ENCODE measurements at regions not wholly inside any gene's neighbourhood (a gene's known extent, or its start where the extent isn't known, plus 50 kb on each side); places are given as distances from the start of the nearest gene placed in this dataset.

DNA sequence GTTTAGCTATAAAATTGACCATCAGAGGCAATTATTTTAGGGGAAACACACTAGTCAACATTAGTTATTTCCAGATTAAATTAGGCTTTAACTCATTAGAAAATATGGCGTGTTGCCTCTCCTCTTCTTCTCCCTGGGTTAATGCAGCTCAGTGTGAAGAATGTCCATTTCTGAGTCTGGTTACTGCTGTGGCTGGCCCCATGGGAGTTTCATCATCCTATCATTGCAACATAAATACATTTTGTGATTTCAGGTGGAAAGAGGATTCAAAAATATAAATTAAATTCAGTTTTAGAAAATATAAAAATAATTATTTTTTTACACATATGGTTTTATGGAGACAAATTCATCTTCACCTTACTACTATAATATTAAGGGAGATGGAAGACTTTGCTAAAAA, 288.5 kb upstream of the ARSJ start:
- Histone ChIP-seq H3K4me3 (ENCODE audit: low read length) (no peak overlapping the region), H3K27me3 (ENCODE audit: insufficient read depth, low read depth, low read length) (no peaks in the 10 kb centered on the region), H2AFZ (ENCODE audit: low read depth, low read length) (no peak overlapping the region), H3K9me2 (ENCODE audit: insufficient read depth, low read length) (no peaks in the 10 kb centered on the region), H3K27ac (ENCODE audit: low read length) (no peak overlapping the region), H3K9me3 (ENCODE audit: low read length) (no peaks in the 10 kb centered on the region), H3K79me2 (replicated peaks; ENCODE audit: insufficient read depth, low read length) (no peaks in the 10 kb centered on the region), H3F3A (ENCODE audit: insufficient read depth, low read length, poor library complexity, severe bottlenecking) (no peaks in the 10 kb centered on the region), H3K4me2 (ENCODE audit: low read length) (no peak overlapping the region), H4K20me1 (ENCODE audit: insufficient read depth) (no peaks in the 10 kb centered on the region), H3K9ac (ENCODE audit: low read length) (no peak overlapping the region), H3K36me3 (ENCODE audit: insufficient read depth, low read length) (no peaks in the 10 kb centered on the region)
- TF ChIP-seq EZH2 (IDR thresholded peaks at IDR 0.05; ENCODE audit: borderline replicate concordance, insufficient read depth, low read length, poor library complexity, severe bottlenecking), result no peak
- TF ChIP-seq RAD21 (conservative IDR thresholded peaks at IDR 0.05), result no peak

DNA sequence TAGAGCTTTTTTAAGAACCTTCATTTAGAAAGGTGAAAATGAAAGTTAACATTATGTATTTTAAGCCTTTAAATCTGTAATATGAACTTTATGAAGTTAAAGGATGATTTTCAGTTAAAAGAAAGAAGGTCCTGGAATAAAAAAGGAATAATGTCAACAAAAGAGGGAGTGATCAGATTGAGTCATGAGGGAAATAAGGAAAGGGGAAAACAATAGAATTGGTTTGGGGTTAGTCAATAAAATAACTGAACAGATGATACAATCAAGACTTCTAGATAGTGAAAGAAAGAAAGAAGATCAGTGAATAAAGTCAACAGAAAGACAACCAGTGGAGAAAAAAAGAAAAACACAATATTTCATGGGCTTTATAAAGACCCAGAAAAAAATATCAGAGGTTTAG, 291.6 kb upstream of the ARSJ start:
- H4K20me1 ChIP-seq (ENCODE audit: insufficient read depth), result no peaks in the 10 kb centered on the region
- no peaks in the 10 kb centered on the region for H3K9me2 ChIP-seq (ENCODE audit: insufficient read depth, low read length)
- H3K36me3 ChIP-seq (ENCODE audit: insufficient read depth, low read length), result no peaks in the 10 kb centered on the region
- no peak overlapping the region for H3K4me3 ChIP-seq (ENCODE audit: low read length)
- no peaks in the 10 kb centered on the region for H3K9me3 ChIP-seq (ENCODE audit: low read length)
- H3K79me2 ChIP-seq (replicated peaks; ENCODE audit: insufficient read depth, low read length), result no peaks in the 10 kb centered on the region
- H3K9ac ChIP-seq (ENCODE audit: low read length), result no peak overlapping the region
- TF ChIP-seq POLR2AphosphoS5 (IDR thresholded peaks at IDR 0.05), result no peak
- no peak overlapping the region for H2AFZ ChIP-seq (ENCODE audit: low read depth, low read length)
- H3K27me3 ChIP-seq (ENCODE audit: insufficient read depth, low read depth, low read length), result no peaks in the 10 kb centered on the region
- no peaks in the 10 kb centered on the region for H3F3A ChIP-seq (ENCODE audit: insufficient read depth, low read length, poor library complexity, severe bottlenecking)
- H3K4me2 ChIP-seq (ENCODE audit: low read length), result no peak overlapping the region
- no peak overlapping the region for H3K27ac ChIP-seq (ENCODE audit: low read length)

DNA sequence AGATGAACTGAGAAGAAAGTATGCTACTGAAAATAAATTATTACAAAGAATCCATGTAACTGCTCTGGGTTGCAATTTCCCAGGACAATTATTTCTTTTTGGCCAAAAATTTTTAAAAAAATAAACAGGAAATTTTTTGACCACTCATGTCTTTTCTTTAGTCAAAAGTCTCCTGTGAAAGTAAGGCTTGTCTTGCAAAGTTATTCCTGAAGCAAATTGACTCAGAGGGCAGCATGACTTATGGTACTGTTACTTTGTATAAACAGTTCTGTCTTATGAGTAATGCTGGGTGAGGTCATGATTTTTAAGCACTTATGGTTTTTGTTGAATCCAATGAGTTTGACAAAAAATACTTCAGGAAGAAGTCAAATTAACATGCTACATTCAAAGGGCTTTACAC, 292.8 kb upstream of the ARSJ start:
- H2AFZ ChIP-seq (ENCODE audit: low read depth, low read length), result no peak overlapping the region
- H3K9me3 ChIP-seq (ENCODE audit: low read length), result no peaks in the 10 kb centered on the region
- TF ChIP-seq, protein P1, sequence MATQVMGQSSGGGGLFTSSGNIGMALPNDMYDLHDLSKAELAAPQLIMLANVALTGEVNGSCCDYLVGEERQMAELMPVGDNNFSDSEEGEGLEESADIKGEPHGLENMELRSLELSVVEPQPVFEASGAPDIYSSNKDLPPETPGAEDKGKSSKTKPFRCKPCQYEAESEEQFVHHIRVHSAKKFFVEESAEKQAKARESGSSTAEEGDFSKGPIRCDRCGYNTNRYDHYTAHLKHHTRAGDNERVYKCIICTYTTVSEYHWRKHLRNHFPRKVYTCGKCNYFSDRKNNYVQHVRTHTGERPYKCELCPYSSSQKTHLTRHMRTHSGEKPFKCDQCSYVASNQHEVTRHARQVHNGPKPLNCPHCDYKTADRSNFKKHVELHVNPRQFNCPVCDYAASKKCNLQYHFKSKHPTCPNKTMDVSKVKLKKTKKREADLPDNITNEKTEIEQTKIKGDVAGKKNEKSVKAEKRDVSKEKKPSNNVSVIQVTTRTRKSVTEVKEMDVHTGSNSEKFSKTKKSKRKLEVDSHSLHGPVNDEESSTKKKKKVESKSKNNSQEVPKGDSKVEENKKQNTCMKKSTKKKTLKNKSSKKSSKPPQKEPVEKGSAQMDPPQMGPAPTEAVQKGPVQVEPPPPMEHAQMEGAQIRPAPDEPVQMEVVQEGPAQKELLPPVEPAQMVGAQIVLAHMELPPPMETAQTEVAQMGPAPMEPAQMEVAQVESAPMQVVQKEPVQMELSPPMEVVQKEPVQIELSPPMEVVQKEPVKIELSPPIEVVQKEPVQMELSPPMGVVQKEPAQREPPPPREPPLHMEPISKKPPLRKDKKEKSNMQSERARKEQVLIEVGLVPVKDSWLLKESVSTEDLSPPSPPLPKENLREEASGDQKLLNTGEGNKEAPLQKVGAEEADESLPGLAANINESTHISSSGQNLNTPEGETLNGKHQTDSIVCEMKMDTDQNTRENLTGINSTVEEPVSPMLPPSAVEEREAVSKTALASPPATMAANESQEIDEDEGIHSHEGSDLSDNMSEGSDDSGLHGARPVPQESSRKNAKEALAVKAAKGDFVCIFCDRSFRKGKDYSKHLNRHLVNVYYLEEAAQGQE (IDR thresholded peaks at IDR 0.05; ENCODE audit: borderline replicate concordance), result no peak
- TF ChIP-seq, protein P2, sequence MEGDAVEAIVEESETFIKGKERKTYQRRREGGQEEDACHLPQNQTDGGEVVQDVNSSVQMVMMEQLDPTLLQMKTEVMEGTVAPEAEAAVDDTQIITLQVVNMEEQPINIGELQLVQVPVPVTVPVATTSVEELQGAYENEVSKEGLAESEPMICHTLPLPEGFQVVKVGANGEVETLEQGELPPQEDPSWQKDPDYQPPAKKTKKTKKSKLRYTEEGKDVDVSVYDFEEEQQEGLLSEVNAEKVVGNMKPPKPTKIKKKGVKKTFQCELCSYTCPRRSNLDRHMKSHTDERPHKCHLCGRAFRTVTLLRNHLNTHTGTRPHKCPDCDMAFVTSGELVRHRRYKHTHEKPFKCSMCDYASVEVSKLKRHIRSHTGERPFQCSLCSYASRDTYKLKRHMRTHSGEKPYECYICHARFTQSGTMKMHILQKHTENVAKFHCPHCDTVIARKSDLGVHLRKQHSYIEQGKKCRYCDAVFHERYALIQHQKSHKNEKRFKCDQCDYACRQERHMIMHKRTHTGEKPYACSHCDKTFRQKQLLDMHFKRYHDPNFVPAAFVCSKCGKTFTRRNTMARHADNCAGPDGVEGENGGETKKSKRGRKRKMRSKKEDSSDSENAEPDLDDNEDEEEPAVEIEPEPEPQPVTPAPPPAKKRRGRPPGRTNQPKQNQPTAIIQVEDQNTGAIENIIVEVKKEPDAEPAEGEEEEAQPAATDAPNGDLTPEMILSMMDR (IDR thresholded peaks at IDR 0.05; ENCODE audit: poor library complexity, severe bottlenecking), result no peak
- TF ChIP-seq TAF1 (IDR thresholded peaks at IDR 0.05; ENCODE audit: low read depth), result no peak
- no peak for TF ChIP-seq POLR2AphosphoS5 (IDR thresholded peaks at IDR 0.05)
- TF ChIP-seq EP300 (conservative IDR thresholded peaks at IDR 0.05; ENCODE audit: poor library complexity, severe bottlenecking), result no peak
- no peak for TF ChIP-seq RAD21 (conservative IDR thresholded peaks at IDR 0.05)
- no peak for TF ChIP-seq EZH2 (IDR thresholded peaks at IDR 0.05; ENCODE audit: borderline replicate concordance, insufficient read depth, low read length, poor library complexity, severe bottlenecking)
- no peak for TF ChIP-seq SMC3 (conservative IDR thresholded peaks at IDR 0.05; ENCODE audit: poor library complexity)
- no peak for TF ChIP-seq MXI1 (conservative IDR thresholded peaks at IDR 0.05; ENCODE audit: poor library complexity, severe bottlenecking)
- H3F3A ChIP-seq (ENCODE audit: insufficient read depth, low read length, poor library complexity, severe bottlenecking), result no peaks in the 10 kb centered on the region
- H4K20me1 ChIP-seq (ENCODE audit: insufficient read depth), result no peaks in the 10 kb centered on the region
- no peak overlapping the region for H3K27ac ChIP-seq (ENCODE audit: low read length)
- H3K4me3 ChIP-seq (ENCODE audit: low read length), result no peak overlapping the region
- H3K9ac ChIP-seq (ENCODE audit: low read length), result no peak overlapping the region
- no peaks in the 10 kb centered on the region for H3K79me2 ChIP-seq (replicated peaks; ENCODE audit: insufficient read depth, low read length)
- no peaks in the 10 kb centered on the region for H3K36me3 ChIP-seq (ENCODE audit: insufficient read depth, low read length)
- no peaks in the 10 kb centered on the region for H3K27me3 ChIP-seq (ENCODE audit: insufficient read depth, low read depth, low read length)
- no peak overlapping the region for H3K4me2 ChIP-seq (ENCODE audit: low read length)
- no peaks in the 10 kb centered on the region for H3K9me2 ChIP-seq (ENCODE audit: insufficient read depth, low read length)
